Ishikawa (cell line): ENCODE measurements at regions not wholly inside any gene's neighbourhood (a gene's known extent, or its start where the extent isn't known, plus 50 kb on each side); places are given as distances from the start of the nearest gene placed in this dataset.

Experiments used
- CEBPB ChIP-seq: IDR thresholded peaks from 2 replicates; pipeline ENCODE4 v1.6.1; 2012
- CREB1 ChIP-seq: IDR thresholded peaks from 2 replicates; pipeline ENCODE4 v1.6.1; 2012; ENCODE audit warnings: low read depth
- EGR1 ChIP-seq: IDR thresholded peaks from 2 replicates; pipeline ENCODE4 v1.6.1; 2012
- EP300 ChIP-seq: IDR thresholded peaks from 2 replicates; pipeline ENCODE4 v1.6.1; 2012; ENCODE audit warnings: borderline replicate concordance
- FOXM1 ChIP-seq: IDR thresholded peaks from 2 replicates; pipeline ENCODE4 v1.6.1; 2012; ENCODE audit warnings: low read depth, borderline replicate concordance
- MAX ChIP-seq: IDR thresholded peaks from 2 replicates; pipeline ENCODE4 v1.6.1; 2012
- NFIC ChIP-seq: IDR thresholded peaks from 2 replicates; pipeline ENCODE4 v1.6.1; 2012
- RAD21 ChIP-seq: IDR thresholded peaks from 2 replicates; pipeline ENCODE4 v1.6.1; 2012; ENCODE audit warnings: low read depth
- REST ChIP-seq: IDR thresholded peaks from 2 replicates; pipeline ENCODE4 v1.6.1; 2012; ENCODE audit warnings: low read depth, mild to moderate bottlenecking
- TAF1 ChIP-seq: IDR thresholded peaks from 2 replicates; pipeline ENCODE4 v1.6.1; 2012; ENCODE audit warnings: low read depth, mild to moderate bottlenecking
- TCF12 ChIP-seq: IDR thresholded peaks from 2 replicates; pipeline ENCODE4 v1.6.1; 2012; ENCODE audit warnings: low read depth
- TEAD4 ChIP-seq: IDR thresholded peaks from 2 replicates; pipeline ENCODE4 v1.6.1; 2012
- USF1 ChIP-seq: IDR thresholded peaks from 2 replicates; pipeline ENCODE4 v1.6.1; 2012
- YY1 ChIP-seq: IDR thresholded peaks from 2 replicates; pipeline ENCODE4 v1.6.1; 2012; ENCODE audit warnings: low read depth
- ZBTB7A ChIP-seq: IDR thresholded peaks from 2 replicates; pipeline ENCODE4 v1.6.1; 2012; ENCODE audit warnings: low read depth

GRCh38 chr4:171588051-171588545 is 225.1 kb upstream of the GALNTL6 start:
- no peak for TF ChIP-seq MAX
- no peak for TF ChIP-seq REST
- TF ChIP-seq TAF1: no peak

GRCh38 chr4:171583790-171584189 is 229.4 kb upstream of the GALNTL6 start:
- no peak for TF ChIP-seq TAF1
- no peak for TF ChIP-seq EGR1
- no peak for TF ChIP-seq TEAD4
- no peak for TF ChIP-seq MAX
- TF ChIP-seq TCF12: no peak
- TF ChIP-seq ZBTB7A: no peak
- TF ChIP-seq FOXM1: no peak
- no peak for TF ChIP-seq REST
- no peak for TF ChIP-seq USF1
- TF ChIP-seq EP300: no peak

- TF ChIP-seq FOXM1 (no peak), MAX (no peak), CEBPB (no peak), RAD21 (no peak), YY1 (no peak), NFIC (no peak), TAF1 (no peak), EGR1 (no peak), CREB1 (no peak), TEAD4 (no peak), REST (no peak), TCF12 (no peak), EP300 (no peak), ZBTB7A (no peak)
These were observed 230.1 kb upstream of the GALNTL6 start for GRCh38 chr4:171582961-171583581.

- no peak for TF ChIP-seq USF1
- no peak for TF ChIP-seq REST
- TF ChIP-seq ZBTB7A: no peak
- no peak for TF ChIP-seq EP300
- TF ChIP-seq EGR1: no peak
- TF ChIP-seq NFIC: no peak
- TF ChIP-seq RAD21: no peak
- TF ChIP-seq YY1: no peak
- no peak for TF ChIP-seq MAX
- no peak for TF ChIP-seq CEBPB
These were observed 240.0 kb upstream of the GALNTL6 start for GRCh38 chr4:171573181-171573580.
